Type B pancreatic cell (in vitro differentiated cells): ENCODE measurements at regions not wholly inside any gene's neighbourhood (a gene's known extent, or its start where the extent isn't known, plus 50 kb on each side); places are given as distances from the start of the nearest gene placed in this dataset.
"Not testable (repeated sequence)": the region's sequence is repeated elsewhere in the genome, so short reads cannot be mapped to it uniquely, and the experiment has no call there.

Experiments used
- DNase-seq: peaks from one replicate; pipeline ENCODE4 v3.0.0; 2021; ENCODE audit warnings: mixed read lengths; ENCODE audit not compliant: unreplicated experiment; ENCODE audit errors: extremely low spot score
- H3K27ac Mint-ChIP-seq: 2 replicates; pipeline ENCODE4 v1.8.0; 2021; ENCODE audit warnings: mild to moderate bottlenecking, mixed read lengths
- H3K27me3 Mint-ChIP-seq: 2 replicates; pipeline ENCODE4 v1.8.0; 2021; ENCODE audit warnings: mixed read lengths
- H3K36me3 Mint-ChIP-seq: 2 replicates; pipeline ENCODE4 v1.8.0; 2021; ENCODE audit warnings: mixed read lengths
- H3K4me1 Mint-ChIP-seq: one replicate; pipeline ENCODE4 v1.8.0; 2021; ENCODE audit warnings: mixed read lengths; ENCODE audit not compliant: unreplicated experiment
- H3K4me3 Mint-ChIP-seq: 2 replicates; pipeline ENCODE4 v1.8.0; 2021; ENCODE audit warnings: mild to moderate bottlenecking, mixed read lengths
- H3K9me3 Mint-ChIP-seq: 2 replicates; pipeline ENCODE4 v1.8.0; 2021; ENCODE audit warnings: mixed read lengths
- CTCF ChIP-seq: fragments of 200-600 bp; sonication (generic); conservative IDR thresholded peaks from 2 replicates; pipeline ENCODE4 v1.5.0; 2021; ENCODE audit warnings: antibody characterized with exemption, mild to moderate bottlenecking

- Mint-ChIP-seq H3K9me3 (no peaks in the 10 kb centered on the region), H3K36me3 (no peaks in the 10 kb centered on the region), H3K4me3 (no peak overlapping the region), H3K27ac (no peak overlapping the region), H3K4me1 (no peaks in the 10 kb centered on the region), H3K27me3 (no peaks in the 10 kb centered on the region)
- DNase-seq, result no peak
- TF ChIP-seq CTCF, result no peak
These were observed 584.9 kb upstream of the COBL start for GRCh38 chr7:51901489-51901840.

- H3K9me3 Mint-ChIP-seq, H3K4me1 Mint-ChIP-seq, H3K4me3 Mint-ChIP-seq, H3K36me3 Mint-ChIP-seq, DNase-seq, H3K27me3 Mint-ChIP-seq, H3K27ac Mint-ChIP-seq: not testable (repeated sequence)
These were observed 584.3 kb upstream of the COBL start for GRCh38 chr7:51900755-51901488.

- Mint-ChIP-seq H3K27ac (no peak overlapping the region), H3K4me3 (no peak overlapping the region), H3K9me3 (no peaks in the 10 kb centered on the region), H3K36me3 (no peaks in the 10 kb centered on the region), H3K27me3 (peaks cover 3% of the 10 kb centered on the region), H3K4me1 (no peaks in the 10 kb centered on the region)
- TF ChIP-seq CTCF, result no peak
- DNase-seq, result no peak
These were observed 583.0 kb upstream of the COBL start for GRCh38 chr7:51899611-51900010.

DNA sequence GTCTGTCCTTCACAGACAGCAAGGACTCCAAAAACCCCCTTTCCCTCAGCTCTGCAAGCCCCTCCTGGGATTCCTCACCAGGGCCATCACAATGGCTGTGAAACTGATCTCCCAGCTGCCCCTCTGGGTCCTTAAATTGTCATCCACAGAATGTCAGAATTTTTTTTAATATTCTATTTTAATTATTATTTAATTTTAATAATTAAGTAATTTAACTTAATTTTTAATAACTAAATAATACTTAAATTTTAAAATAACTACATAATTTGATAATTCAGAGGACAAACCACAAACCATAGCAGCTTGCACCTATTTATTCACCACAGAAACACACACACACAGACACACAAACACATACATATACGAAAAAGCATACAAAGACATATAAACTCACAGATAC lies 565.8 kb upstream of the COBL start:
- H3K9me3 Mint-ChIP-seq, result no peaks in the 10 kb centered on the region
- H3K4me1 Mint-ChIP-seq, result no peaks in the 10 kb centered on the region
- TF ChIP-seq CTCF, result no peak
- DNase-seq, result no peak
- no peak overlapping the region for H3K27ac Mint-ChIP-seq
- no peaks in the 10 kb centered on the region for H3K27me3 Mint-ChIP-seq
- H3K36me3 Mint-ChIP-seq, result no peaks in the 10 kb centered on the region
- H3K4me3 Mint-ChIP-seq, result no peak overlapping the region

GRCh38 chr7:51881309-51881708 lies 564.7 kb upstream of the COBL start:
- no peak for TF ChIP-seq CTCF
- no peaks in the 10 kb centered on the region for H3K9me3 Mint-ChIP-seq
- no peaks in the 10 kb centered on the region for H3K27me3 Mint-ChIP-seq
- H3K27ac Mint-ChIP-seq, result no peak overlapping the region
- H3K4me3 Mint-ChIP-seq, result no peak overlapping the region
- H3K36me3 Mint-ChIP-seq, result no peaks in the 10 kb centered on the region
- H3K4me1 Mint-ChIP-seq, result no peaks in the 10 kb centered on the region
- no peak for DNase-seq

DNA sequence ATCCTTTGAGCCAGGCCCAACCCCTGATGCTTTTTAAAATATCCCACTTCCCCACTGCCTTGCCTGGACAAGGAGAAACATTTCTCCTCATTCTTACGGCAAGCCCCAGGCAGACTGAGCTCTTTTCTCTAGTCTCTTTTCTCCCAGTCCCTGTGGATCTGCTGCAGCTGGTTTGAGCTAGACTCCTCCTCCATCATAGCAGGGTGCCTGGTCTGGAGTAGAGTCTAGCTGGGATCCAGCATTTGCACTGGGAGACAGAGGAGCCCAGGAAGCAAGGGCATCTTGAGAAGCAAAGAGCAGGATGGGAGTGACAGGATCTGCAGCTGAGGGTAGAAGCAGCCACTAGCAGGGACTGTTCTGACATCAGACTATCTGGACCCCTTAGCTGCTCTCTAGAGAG lies 562.3 kb upstream of the COBL start:
- no peaks in the 10 kb centered on the region for H3K4me1 Mint-ChIP-seq

More for the DNA sequence above, 562.3 kb upstream of the COBL start:
- TF ChIP-seq CTCF, result no peak
- Mint-ChIP-seq H3K4me3 (no peak overlapping the region), H3K9me3 (no peaks in the 10 kb centered on the region), H3K36me3 (no peaks in the 10 kb centered on the region), H3K27ac (no peak overlapping the region), H3K27me3 (no peaks in the 10 kb centered on the region)
- no peak for DNase-seq
